ENCODE measurements at regions not wholly inside any gene's neighbourhood (a gene's known extent, or its start where the extent isn't known, plus 50 kb on each side); places are given as distances from the start of the nearest gene placed in this dataset.

DNA sequence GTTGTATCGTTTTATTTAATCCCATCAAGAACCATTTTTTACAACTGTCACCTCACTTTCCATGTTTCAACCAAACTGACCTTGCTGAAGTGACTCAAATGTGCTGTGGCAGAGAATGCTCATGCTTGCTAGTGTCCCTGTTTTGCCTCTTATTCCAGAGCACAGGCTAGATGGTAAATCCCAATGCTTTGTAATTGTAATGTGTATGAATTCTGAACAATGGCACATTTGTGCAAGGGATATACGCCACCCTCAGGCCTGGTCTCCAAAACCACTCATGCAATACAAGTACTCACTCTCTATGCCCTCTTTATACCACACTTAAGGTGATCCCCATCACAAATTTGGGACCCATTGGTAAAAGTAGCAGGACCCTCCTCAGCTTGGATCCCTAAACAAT lies 313.6 kb downstream of the HHIPL2 start:
- TF ChIP-seq, protein P1, sequence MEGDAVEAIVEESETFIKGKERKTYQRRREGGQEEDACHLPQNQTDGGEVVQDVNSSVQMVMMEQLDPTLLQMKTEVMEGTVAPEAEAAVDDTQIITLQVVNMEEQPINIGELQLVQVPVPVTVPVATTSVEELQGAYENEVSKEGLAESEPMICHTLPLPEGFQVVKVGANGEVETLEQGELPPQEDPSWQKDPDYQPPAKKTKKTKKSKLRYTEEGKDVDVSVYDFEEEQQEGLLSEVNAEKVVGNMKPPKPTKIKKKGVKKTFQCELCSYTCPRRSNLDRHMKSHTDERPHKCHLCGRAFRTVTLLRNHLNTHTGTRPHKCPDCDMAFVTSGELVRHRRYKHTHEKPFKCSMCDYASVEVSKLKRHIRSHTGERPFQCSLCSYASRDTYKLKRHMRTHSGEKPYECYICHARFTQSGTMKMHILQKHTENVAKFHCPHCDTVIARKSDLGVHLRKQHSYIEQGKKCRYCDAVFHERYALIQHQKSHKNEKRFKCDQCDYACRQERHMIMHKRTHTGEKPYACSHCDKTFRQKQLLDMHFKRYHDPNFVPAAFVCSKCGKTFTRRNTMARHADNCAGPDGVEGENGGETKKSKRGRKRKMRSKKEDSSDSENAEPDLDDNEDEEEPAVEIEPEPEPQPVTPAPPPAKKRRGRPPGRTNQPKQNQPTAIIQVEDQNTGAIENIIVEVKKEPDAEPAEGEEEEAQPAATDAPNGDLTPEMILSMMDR (IDR thresholded peaks at IDR 0.05; ENCODE audit: low read depth, low read length, poor library complexity, severe bottlenecking), result no peak
- no peak for TF ChIP-seq EZH2phosphoT487 (IDR thresholded peaks at IDR 0.05; ENCODE audit: borderline replicate concordance, low read length)
